RWPE1 (cell line): ENCODE measurements at regions not wholly inside any gene's neighbourhood (a gene's known extent, or its start where the extent isn't known, plus 50 kb on each side); places are given as distances from the start of the nearest gene placed in this dataset.

ENCODE experiments used
- CTCF ChIA-PET: fragments of 350-600 bp; sonication (Branson Sonifier 250); formaldehyde crosslinking; extraction: SDS; loops from one replicate; lab custom pipeline; 2021; lab: Yijun Ruan, JAX
- POLR2A ChIA-PET: fragments of 400-600 bp; formaldehyde crosslinking; extraction: SDS; loops from one replicate; lab custom pipeline; 2020; ENCODE audit warnings: antibody characterized with exemption; ENCODE audit not compliant: low non-redundant PET; lab: Yijun Ruan, JAX
- DNase-seq: peaks from one replicate; pipeline ENCODE4 v3.0.0; 2012; ENCODE audit warnings: low spot score
- H3K27ac ChIP-seq: fragments of 450-650 bp; 2 replicates; pipeline ENCODE4 v1.5.1; 2017
- TF ChIP-seq, protein P1 (sequence below): fragments of 450-650 bp; conservative IDR thresholded peaks from 2 replicates; pipeline ENCODE4 v1.5.1; 2017; ENCODE audit warnings: low read depth, mild to moderate bottlenecking

DNA sequence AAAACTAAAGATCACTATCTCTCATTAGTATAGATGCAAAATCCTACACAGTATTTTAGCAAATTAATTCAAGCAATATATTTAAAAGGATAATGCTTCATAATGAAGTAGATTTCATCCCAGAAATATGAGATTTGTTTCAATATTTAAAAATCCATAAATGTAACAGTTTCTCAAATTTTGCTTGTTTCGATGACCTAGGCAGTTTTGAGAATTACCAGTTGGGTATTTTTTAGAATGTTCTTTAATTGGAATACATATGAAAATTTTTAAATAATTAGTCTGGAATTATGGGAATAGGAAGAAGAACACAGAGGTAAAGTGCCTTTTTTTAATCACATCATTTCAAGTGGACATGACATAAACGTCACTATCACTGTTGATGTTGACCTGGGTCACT, 192.3 kb downstream of the FBXO8 start:
- DNase-seq = no peak
- TF ChIP-seq, protein P1, sequence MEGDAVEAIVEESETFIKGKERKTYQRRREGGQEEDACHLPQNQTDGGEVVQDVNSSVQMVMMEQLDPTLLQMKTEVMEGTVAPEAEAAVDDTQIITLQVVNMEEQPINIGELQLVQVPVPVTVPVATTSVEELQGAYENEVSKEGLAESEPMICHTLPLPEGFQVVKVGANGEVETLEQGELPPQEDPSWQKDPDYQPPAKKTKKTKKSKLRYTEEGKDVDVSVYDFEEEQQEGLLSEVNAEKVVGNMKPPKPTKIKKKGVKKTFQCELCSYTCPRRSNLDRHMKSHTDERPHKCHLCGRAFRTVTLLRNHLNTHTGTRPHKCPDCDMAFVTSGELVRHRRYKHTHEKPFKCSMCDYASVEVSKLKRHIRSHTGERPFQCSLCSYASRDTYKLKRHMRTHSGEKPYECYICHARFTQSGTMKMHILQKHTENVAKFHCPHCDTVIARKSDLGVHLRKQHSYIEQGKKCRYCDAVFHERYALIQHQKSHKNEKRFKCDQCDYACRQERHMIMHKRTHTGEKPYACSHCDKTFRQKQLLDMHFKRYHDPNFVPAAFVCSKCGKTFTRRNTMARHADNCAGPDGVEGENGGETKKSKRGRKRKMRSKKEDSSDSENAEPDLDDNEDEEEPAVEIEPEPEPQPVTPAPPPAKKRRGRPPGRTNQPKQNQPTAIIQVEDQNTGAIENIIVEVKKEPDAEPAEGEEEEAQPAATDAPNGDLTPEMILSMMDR = no peak
- H3K27ac ChIP-seq = no peak overlapping the region
- ChIA-PET CTCF (interaction anchor here (0.6 kb wide), 1 partner anchor 81 kb away, joined by 8 read pairs; no protein-coding TSS in a partner anchor), POLR2A (no interaction called here)

- POLR2A ChIA-PET = no interaction called here
- DNase-seq = no peak
- CTCF ChIA-PET = no interaction called here
- H3K27ac ChIP-seq = no peak overlapping the region
- TF ChIP-seq, protein P1 = no peak
Measured at GRCh38 chr4:174089711-174090110, 193.8 kb downstream of the FBXO8 start.

DNA sequence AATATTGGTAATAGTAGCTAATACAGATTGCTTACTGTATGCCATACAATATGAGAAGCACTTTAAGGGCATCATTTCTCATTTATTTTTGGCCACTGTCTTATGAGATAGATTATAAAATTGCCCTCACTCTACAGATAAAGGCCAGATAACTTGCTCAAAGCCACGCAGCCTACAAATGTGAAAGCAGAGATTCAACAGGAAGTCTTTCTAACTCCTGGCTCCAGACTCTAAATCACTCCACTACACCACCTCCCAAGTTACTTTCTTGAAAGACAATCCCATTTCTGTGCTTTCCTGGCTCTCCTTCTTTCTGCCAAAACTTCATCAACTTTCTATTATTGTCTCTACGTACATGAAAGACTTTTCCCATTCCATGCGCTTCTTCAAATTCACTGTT, 194.7 kb downstream of the FBXO8 start:
- DNase-seq = no peak
- H3K27ac ChIP-seq = no peak overlapping the region
- ChIA-PET POLR2A (no interaction called here), CTCF (no interaction called here)
- TF ChIP-seq, protein P1 = no peak

DNA sequence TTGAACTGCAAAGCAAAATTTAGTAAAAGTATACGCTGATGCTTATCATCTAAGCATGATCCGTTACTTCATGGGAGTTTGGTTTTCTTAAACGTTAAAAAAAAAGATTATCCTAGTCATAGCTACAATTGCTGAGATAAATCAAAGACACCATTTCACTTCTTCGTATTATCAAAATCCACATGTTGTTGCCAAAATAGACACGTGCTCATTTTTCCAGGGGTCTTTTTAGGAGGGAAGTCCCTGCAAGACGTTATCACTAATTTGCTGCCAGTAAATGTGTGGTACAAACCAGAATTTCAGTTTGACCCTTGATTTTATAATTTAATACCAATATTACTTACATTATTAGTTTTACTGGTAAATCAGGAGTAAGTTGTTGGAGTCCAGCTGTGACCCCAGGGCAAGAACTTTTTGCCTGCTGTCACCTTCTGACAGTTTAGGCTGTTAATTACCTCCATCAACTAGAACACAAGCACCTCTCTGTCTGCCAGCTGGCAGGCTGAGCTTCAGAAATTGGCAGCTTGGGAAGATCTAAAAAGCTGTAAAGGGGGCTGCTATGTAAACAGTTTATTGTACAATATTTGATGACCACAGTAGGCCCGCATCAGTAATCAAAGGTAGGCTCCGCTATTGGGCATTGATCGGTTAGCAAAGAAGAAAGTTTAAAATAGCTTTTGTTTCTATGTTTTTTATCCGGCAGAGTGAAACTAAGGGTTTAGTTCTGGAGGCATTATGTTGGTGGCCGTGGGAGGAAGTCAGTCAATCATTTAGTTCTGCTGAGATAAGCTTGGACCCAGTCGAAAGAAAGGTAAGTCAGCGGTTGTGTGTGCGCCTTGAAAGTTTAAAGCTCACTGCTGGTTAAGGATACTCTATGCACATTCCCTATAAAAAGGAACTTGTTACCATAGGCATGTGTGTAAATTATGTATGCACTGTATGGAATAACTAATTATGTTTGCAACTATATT, 196.4 kb downstream of the FBXO8 start:
- no peak for DNase-seq
- no peak overlapping the region for H3K27ac ChIP-seq
- ChIA-PET POLR2A (no interaction called here), CTCF (no interaction called here)
- TF ChIP-seq, protein P1 = no peak

- ChIA-PET CTCF (no interaction called here), POLR2A (no interaction called here)
- no peak for DNase-seq
- no peak overlapping the region for H3K27ac ChIP-seq
- TF ChIP-seq, protein P1 = no peak
Measured at GRCh38 chr4:174084981-174085380, 198.5 kb downstream of the FBXO8 start.

DNA sequence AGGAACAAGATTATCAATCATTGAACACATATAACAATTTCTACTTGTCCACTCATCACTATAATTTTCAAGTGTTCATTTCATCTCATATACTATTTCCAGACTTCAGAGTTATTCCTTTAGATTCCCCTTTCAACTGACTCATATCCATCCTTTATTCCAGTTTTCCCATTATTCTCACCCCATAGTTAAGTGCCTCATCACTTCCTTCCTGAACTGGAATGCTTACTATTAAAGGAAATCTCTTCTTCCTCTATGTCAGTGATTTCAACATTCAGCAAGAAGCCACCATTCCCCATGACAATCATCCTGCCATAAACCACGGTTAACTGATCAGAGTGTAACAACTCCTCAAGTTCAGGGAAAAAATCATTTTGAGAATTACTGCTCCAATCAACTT, 198.9 kb downstream of the FBXO8 start:
- ChIA-PET CTCF (no interaction called here), POLR2A (no interaction called here)
- H3K27ac ChIP-seq = no peak overlapping the region
- TF ChIP-seq, protein P1 = no peak
- no peak for DNase-seq
